HEK293 (cell line): ENCODE measurements at regions not wholly inside any gene's neighbourhood (a gene's known extent, or its start where the extent isn't known, plus 50 kb on each side); places are given as distances from the start of the nearest gene placed in this dataset.

Source experiments
- ZNF169 ChIP-seq: fragments of 450-650 bp; formaldehyde crosslinking; IDR thresholded peaks from 2 replicates; pipeline ENCODE4 v1.5.1; 2016; ENCODE audit warnings: missing biosample characterization, missing genetic modification characterization
- ZNF398 ChIP-seq: fragments of 450-650 bp; formaldehyde crosslinking; IDR thresholded peaks from 2 replicates; pipeline ENCODE4 v1.5.1; 2017; ENCODE audit warnings: missing biosample characterization, missing genetic modification characterization
- ZNF404 ChIP-seq: fragments of 450-650 bp; formaldehyde crosslinking; IDR thresholded peaks from 2 replicates; pipeline ENCODE4 v1.5.1; 2017; ENCODE audit warnings: missing biosample characterization, missing genetic modification characterization
- ZSCAN30 ChIP-seq: fragments of 450-650 bp; IDR thresholded peaks from 2 replicates; pipeline ENCODE4 v1.5.1; 2018; ENCODE audit warnings: missing biosample characterization, mild to moderate bottlenecking, missing genetic modification characterization, moderate library complexity
- TF ChIP-seq, protein P1 (sequence below): fragments of 450-650 bp; formaldehyde crosslinking; IDR thresholded peaks from 2 replicates; pipeline ENCODE4 v1.5.1; 2016; ENCODE audit warnings: missing biosample characterization, missing genetic modification characterization

GRCh38 chr21:28776251-28776650, 216.4 kb downstream of the LTN1 start:
- TF ChIP-seq, protein P1, sequence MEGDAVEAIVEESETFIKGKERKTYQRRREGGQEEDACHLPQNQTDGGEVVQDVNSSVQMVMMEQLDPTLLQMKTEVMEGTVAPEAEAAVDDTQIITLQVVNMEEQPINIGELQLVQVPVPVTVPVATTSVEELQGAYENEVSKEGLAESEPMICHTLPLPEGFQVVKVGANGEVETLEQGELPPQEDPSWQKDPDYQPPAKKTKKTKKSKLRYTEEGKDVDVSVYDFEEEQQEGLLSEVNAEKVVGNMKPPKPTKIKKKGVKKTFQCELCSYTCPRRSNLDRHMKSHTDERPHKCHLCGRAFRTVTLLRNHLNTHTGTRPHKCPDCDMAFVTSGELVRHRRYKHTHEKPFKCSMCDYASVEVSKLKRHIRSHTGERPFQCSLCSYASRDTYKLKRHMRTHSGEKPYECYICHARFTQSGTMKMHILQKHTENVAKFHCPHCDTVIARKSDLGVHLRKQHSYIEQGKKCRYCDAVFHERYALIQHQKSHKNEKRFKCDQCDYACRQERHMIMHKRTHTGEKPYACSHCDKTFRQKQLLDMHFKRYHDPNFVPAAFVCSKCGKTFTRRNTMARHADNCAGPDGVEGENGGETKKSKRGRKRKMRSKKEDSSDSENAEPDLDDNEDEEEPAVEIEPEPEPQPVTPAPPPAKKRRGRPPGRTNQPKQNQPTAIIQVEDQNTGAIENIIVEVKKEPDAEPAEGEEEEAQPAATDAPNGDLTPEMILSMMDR = no peak
- no peak for TF ChIP-seq ZSCAN30 (tag by site-specific recombination)
- no peak for TF ChIP-seq ZNF398 (tag by site-specific recombination)
- no peak for TF ChIP-seq ZNF169
- no peak for TF ChIP-seq ZNF404 (tag by site-specific recombination)
